Sigmoid colon (tissue), 6 donors: ENCODE measurements at regions not wholly inside any gene's neighbourhood (a gene's known extent, or its start where the extent isn't known, plus 50 kb on each side); places are given as distances from the start of the nearest gene placed in this dataset.

Source experiments
- DNase-seq: peaks from one replicate; pipeline ENCODE4 v3.0.0-alpha.2; 2019
- H3K27ac ChIP-seq, 4 donors: fragments of 200-600 bp; sonication (generic); one replicate each; pipeline ENCODE4 v1.5.1; 2016 to 2019; ENCODE audit warnings: mild to moderate bottlenecking in 1 of 4
- H3K27me3 ChIP-seq, 3 donors: fragments of 200-600 bp; sonication (generic); one replicate each; pipeline ENCODE4 v1.5.1; 2019; ENCODE audit warnings: mild to moderate bottlenecking in 1 of 3
- H3K36me3 ChIP-seq, 4 donors: fragments of 200-600 bp; sonication (generic); one replicate each; pipeline ENCODE4 v1.5.1; 2016 to 2019
- H3K4me1 ChIP-seq, 4 donors: fragments of 200-600 bp; sonication (generic); one replicate each; pipeline ENCODE4 v1.5.1; 2017 to 2019
- H3K4me3 ChIP-seq, 4 donors: fragments of 200-600 bp; sonication (generic); one replicate each; pipeline ENCODE4 v1.5.1; 2017 to 2019; ENCODE audit warnings: mild to moderate bottlenecking in 2 of 4, moderate library complexity in 1 of 4
- H3K9me3 ChIP-seq, 4 donors: fragments of 200-600 bp in 3 of 4; sonication (generic) in 3 of 4; one replicate each; pipeline versions ENCODE4 v1.5.1 to v1.6.1; 2013 to 2019
- EP300 ChIP-seq, 4 donors: sonication (generic); formaldehyde crosslinking; IDR thresholded peaks; one replicate each; pipeline ENCODE4 v1.6.1; 2017; ENCODE audit warnings: antibody characterized with exemption in 4 of 4
- POLR2A ChIP-seq, 2 donors: fragments of 450-650 bp; IDR thresholded peaks; one replicate each; pipeline ENCODE4 v1.6.1; 2016; ENCODE audit warnings: antibody characterized with exemption in 2 of 2, mild to moderate bottlenecking in 2 of 2, moderate library complexity in 2 of 2
- POLR2AphosphoS5 ChIP-seq, 4 donors: sonication (generic); formaldehyde crosslinking; IDR thresholded peaks; one replicate each; pipeline ENCODE4 v1.6.1; 2017; ENCODE audit warnings: antibody characterized with exemption in 4 of 4
- WGBS, 2 donors: extraction: QIAGEN DNeasy Blood & Tissue Kit; methylation state at CpG; one replicate each; pipeline ENCODE4 v1.1.7; 2013; 5-methylcytosine and 5-hydroxymethylcytosine counted together
- intact Hi-C: fragments of 100-400 bp; cut with DNase I; formaldehyde crosslinking; loops from one replicate; pipeline ENCODE4 v1.15.1; 2023
- TF ChIP-seq, protein P1 (sequence below), 4 experiments: fragments of 450-650 bp in 3 of 4; fragments of 200-600 bp in 1 of 4; IDR thresholded peaks; one replicate each; pipeline ENCODE4 v1.5.1; 2016 to 2019; ENCODE audit warnings: antibody characterized with exemption in 4 of 4, mild to moderate bottlenecking in 3 of 4, moderate library complexity in 2 of 4
- donor health status: healthy with polysubstance abuse.
- donor health status: healthy.

DNA sequence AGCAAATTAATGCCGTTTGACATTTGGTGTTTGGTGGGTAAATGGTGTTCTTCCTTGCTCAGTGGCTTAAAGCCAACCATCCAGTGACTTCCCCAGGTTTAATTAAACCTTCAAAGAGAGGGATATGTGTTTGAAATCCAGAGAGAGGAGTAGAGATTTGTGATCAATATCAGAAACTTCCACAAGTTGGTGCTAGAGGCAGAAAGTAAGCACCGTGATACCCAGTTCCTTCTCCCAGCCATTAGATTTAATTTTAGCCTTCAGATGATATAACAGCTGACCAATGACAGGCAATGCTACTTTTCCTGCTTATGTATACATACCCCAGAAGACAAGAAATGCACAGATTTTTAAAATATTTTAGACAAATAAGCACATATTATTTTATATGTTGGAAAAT is 398.5 kb downstream of the CDH2 start:
- TF ChIP-seq, protein P1, sequence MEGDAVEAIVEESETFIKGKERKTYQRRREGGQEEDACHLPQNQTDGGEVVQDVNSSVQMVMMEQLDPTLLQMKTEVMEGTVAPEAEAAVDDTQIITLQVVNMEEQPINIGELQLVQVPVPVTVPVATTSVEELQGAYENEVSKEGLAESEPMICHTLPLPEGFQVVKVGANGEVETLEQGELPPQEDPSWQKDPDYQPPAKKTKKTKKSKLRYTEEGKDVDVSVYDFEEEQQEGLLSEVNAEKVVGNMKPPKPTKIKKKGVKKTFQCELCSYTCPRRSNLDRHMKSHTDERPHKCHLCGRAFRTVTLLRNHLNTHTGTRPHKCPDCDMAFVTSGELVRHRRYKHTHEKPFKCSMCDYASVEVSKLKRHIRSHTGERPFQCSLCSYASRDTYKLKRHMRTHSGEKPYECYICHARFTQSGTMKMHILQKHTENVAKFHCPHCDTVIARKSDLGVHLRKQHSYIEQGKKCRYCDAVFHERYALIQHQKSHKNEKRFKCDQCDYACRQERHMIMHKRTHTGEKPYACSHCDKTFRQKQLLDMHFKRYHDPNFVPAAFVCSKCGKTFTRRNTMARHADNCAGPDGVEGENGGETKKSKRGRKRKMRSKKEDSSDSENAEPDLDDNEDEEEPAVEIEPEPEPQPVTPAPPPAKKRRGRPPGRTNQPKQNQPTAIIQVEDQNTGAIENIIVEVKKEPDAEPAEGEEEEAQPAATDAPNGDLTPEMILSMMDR (IDR thresholded peaks at IDR 0.05), result no peak
- Histone ChIP-seq H3K4me1 (no peaks in the 10 kb centered on the region), H3K4me3 (no peak overlapping the region), H3K36me3 (no peaks in the 10 kb centered on the region), H3K27me3 (no peaks in the 10 kb centered on the region), H3K9me3 (no peaks in the 10 kb centered on the region), H3K27ac (no peak overlapping the region)
- no peak for DNase-seq
- intact Hi-C loops, result no loop called here
- 0 to 3% methylated on average over 2 of the region's 2 CpGs for WGBS, 2 donors

DNA sequence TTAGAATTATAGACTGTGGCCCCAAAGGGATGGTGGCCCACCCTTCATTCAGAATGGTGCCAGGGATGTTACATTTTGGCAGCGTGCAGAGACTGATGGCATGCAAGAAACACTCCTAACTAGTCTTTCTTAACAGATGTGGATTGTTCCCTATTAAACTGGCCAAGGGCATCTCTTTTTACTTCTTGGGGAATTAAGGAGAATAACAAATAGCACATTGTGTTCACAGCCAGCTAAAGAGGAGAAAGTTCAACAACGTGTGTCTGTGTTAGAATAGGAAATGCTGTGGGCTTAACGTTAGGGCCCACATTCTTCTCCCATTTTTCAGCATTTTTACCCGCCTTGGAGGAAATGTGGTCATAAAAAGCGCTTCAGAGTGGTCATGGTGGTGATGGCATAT is 404.8 kb downstream of the CDH2 start:
- Histone ChIP-seq H3K27ac (no peak overlapping the region), H3K4me1 (no peaks in the 10 kb centered on the region), H3K9me3 (no peaks in the 10 kb centered on the region), H3K27me3 (no peaks in the 10 kb centered on the region), H3K36me3 (no peaks in the 10 kb centered on the region), H3K4me3 (no peak overlapping the region)
- WGBS, 2 donors, result 52 to 69% methylated on average over 5 of the region's 5 CpGs
- DNase-seq, result no peak
- intact Hi-C loops, result no loop called here
- TF ChIP-seq POLR2AphosphoS5 (IDR thresholded peaks at IDR 0.05) (no peak), POLR2A (IDR thresholded peaks at IDR 0.05) (no peak), EP300 (IDR thresholded peaks at IDR 0.05) (no peak)
- TF ChIP-seq, protein P1 (IDR thresholded peaks at IDR 0.05), result no peak

DNA sequence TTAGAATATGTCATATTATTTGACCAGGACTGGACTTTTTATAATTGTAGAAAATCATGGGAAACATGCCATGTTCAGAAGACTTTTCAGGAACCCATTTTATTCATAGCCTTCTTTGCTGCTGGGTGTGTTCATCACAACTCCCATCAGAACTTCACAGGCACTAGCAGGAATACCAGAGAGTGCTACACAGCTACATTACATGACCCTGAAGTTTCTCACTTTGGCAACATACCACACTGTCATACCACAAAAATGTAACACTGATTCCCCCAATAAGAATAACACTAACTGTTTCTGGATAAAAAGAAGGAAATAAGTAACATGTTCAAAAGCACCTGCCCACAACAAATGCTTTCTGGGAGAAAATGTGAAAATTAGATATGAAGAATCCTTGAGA is 405.4 kb downstream of the CDH2 start:
- no peaks in the 10 kb centered on the region for H3K27me3 ChIP-seq
- no peak overlapping the region for H3K4me3 ChIP-seq
- H3K4me1 ChIP-seq, result no peaks in the 10 kb centered on the region
- H3K36me3 ChIP-seq, result no peaks in the 10 kb centered on the region
- DNase-seq, result no peak
- H3K9me3 ChIP-seq, result no peaks in the 10 kb centered on the region
- TF ChIP-seq, protein P1 (IDR thresholded peaks at IDR 0.05), result no peak
- TF ChIP-seq POLR2AphosphoS5 (IDR thresholded peaks at IDR 0.05), result no peak
- no peak for TF ChIP-seq POLR2A (IDR thresholded peaks at IDR 0.05)
- TF ChIP-seq EP300 (IDR thresholded peaks at IDR 0.05), result no peak
- intact Hi-C loops, result no loop called here
- no peak overlapping the region for H3K27ac ChIP-seq

DNA sequence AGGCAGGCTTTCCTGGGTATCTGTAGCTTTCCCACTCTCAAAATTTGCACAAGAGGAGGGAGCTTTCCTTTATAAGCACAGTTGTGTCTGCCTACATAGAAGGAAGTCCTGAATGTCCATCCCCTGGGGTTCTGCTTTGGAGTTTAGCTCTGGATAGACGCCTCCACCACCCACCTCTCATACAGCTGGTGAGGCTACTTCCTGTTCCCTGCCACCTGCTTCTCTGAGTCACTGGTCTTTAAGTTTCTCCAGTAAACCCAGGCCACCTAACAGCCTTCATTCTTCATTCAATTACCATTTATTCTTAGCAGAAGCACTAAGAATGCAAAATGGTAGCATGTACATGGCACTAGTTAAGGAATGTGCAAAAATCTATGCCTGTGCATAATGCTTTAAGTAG is 407.8 kb downstream of the CDH2 start:
- intact Hi-C loops, result no loop called here
- no peak overlapping the region for H3K4me3 ChIP-seq
- no peaks in the 10 kb centered on the region for H3K9me3 ChIP-seq
- no peaks in the 10 kb centered on the region for H3K36me3 ChIP-seq
- WGBS, 2 donors, result 39 to 53% methylated on average over 1 of the region's 1 CpG
- DNase-seq, result no peak
- no peaks in the 10 kb centered on the region for H3K4me1 ChIP-seq
- TF ChIP-seq POLR2A (IDR thresholded peaks at IDR 0.05) (no peak), POLR2AphosphoS5 (IDR thresholded peaks at IDR 0.05) (no peak), EP300 (IDR thresholded peaks at IDR 0.05) (no peak)
- TF ChIP-seq, protein P1 (IDR thresholded peaks at IDR 0.05), result no peak
- no peak overlapping the region for H3K27ac ChIP-seq
- H3K27me3 ChIP-seq, result no peaks in the 10 kb centered on the region

DNA sequence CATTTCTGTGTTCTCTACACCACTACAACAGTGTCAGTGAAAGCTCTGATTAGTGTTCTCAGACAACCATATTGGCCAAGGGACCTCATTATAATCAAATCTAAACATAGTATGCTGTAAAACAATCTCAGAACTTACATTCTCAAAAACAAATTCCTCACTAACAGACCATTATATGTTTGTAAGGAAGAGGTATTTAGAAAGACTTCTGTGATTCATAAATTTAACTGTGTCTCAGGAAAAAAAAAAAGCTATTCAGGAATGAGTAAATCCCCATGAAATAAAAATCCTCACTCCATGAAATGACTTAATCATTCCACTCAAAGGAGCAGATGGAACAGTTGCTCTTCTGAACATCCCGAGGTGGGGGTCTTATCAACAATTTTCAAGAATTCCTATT is 413.0 kb downstream of the CDH2 start:
- no peak overlapping the region for H3K27ac ChIP-seq
- intact Hi-C loops, result no loop called here
- no peaks in the 10 kb centered on the region for H3K9me3 ChIP-seq
- no peaks in the 10 kb centered on the region for H3K4me1 ChIP-seq
- DNase-seq, result no peak
- TF ChIP-seq, protein P1 (IDR thresholded peaks at IDR 0.05), result no peak
- TF ChIP-seq EP300 (IDR thresholded peaks at IDR 0.05) (no peak), POLR2A (IDR thresholded peaks at IDR 0.05) (no peak)
- no peaks in the 10 kb centered on the region for H3K27me3 ChIP-seq
- H3K36me3 ChIP-seq, result no peaks in the 10 kb centered on the region
- no peak overlapping the region for H3K4me3 ChIP-seq
- WGBS, 2 donors, result 65 to 68% methylated on average over 1 of the region's 1 CpG
